Loucy (cell line): ENCODE measurements at regions not wholly inside any gene's neighbourhood (a gene's known extent, or its start where the extent isn't known, plus 50 kb on each side); places are given as distances from the start of the nearest gene placed in this dataset.

Experiments
- H2AFZ ChIP-seq: fragments of 200-600 bp; sonication (generic); 2 replicates; pipeline ENCODE4 v1.6.0; 2016; ENCODE audit warnings: antibody characterized with exemption, mild to moderate bottlenecking, low read length, moderate library complexity
- H3F3A ChIP-seq: fragments of 200-600 bp; 2 replicates; pipeline ENCODE4 v1.6.0; 2016; ENCODE audit warnings: antibody characterized with exemption, low read depth, mild to moderate bottlenecking
- H3K27me3 ChIP-seq: fragments of 200-600 bp; sonication (generic); 2 replicates; pipeline ENCODE4 v1.6.1; 2014; ENCODE audit warnings: low read length, mild to moderate bottlenecking; ENCODE audit not compliant: insufficient read depth, poor library complexity, severe bottlenecking
- H3K36me3 ChIP-seq: fragments of 200-600 bp; sonication (generic); 2 replicates; pipeline ENCODE4 v1.6.1; 2016; ENCODE audit warnings: low read length; ENCODE audit not compliant: insufficient read depth
- H3K4me1 ChIP-seq: fragments of 200-600 bp; sonication (generic); 2 replicates; pipeline ENCODE4 v1.5.1; 2014; ENCODE audit warnings: low read length, mild to moderate bottlenecking; ENCODE audit not compliant: insufficient read depth, poor library complexity, severe bottlenecking
- H3K4me2 ChIP-seq: fragments of 200-600 bp; sonication (generic); 2 replicates; pipeline ENCODE4 v1.6.0; 2014; ENCODE audit warnings: antibody characterized with exemption, low read length, low read depth, mild to moderate bottlenecking; ENCODE audit not compliant: poor library complexity, severe bottlenecking
- H3K4me3 ChIP-seq: fragments of 200-600 bp; sonication (generic); 2 replicates; pipeline ENCODE4 v1.5.1; 2014; ENCODE audit warnings: low read length, mild to moderate bottlenecking, mixed read lengths; ENCODE audit not compliant: poor library complexity, severe bottlenecking
- H3K79me2 ChIP-seq: fragments of 200-600 bp; sonication (generic); 2 replicates; pipeline ENCODE4 v1.6.1; 2014; ENCODE audit warnings: low read length; ENCODE audit not compliant: insufficient read depth
- H3K9ac ChIP-seq: fragments of 200-600 bp; sonication (generic); 2 replicates; pipeline ENCODE4 v1.6.0; 2014; ENCODE audit warnings: mild to moderate bottlenecking, low read depth, low read length, moderate library complexity; ENCODE audit not compliant: poor library complexity, severe bottlenecking
- H3K9me2 ChIP-seq: fragments of 200-600 bp; sonication (generic); replicated peaks from 2 replicates; pipeline ENCODE4 v1.6.1; 2016; ENCODE audit warnings: low read depth, low read length, mixed read lengths
- H3K9me3 ChIP-seq: fragments of 200-600 bp; sonication (generic); 2 replicates; pipeline ENCODE4 v1.6.1; 2014; ENCODE audit warnings: mild to moderate bottlenecking, antibody characterized with exemption, low read length, low read depth; ENCODE audit not compliant: insufficient read depth
- H4K20me1 ChIP-seq: fragments of 200-600 bp; sonication (generic); 2 replicates; pipeline ENCODE4 v1.6.0; 2014; ENCODE audit warnings: antibody characterized with exemption, low read length, mild to moderate bottlenecking; ENCODE audit not compliant: insufficient read depth, poor library complexity, severe bottlenecking
- CTCF ChIP-seq: fragments of 200-600 bp; sonication (generic); conservative IDR thresholded peaks from 2 replicates; pipeline ENCODE4 v1.5.1; 2014; ENCODE audit warnings: mild to moderate bottlenecking, antibody characterized with exemption, low read length
- EZH2phosphoT487 ChIP-seq: fragments of 200-600 bp; IDR thresholded peaks from 2 replicates; pipeline ENCODE4 v1.6.1; 2018; ENCODE audit warnings: antibody characterized with exemption, mild to moderate bottlenecking, moderate library complexity, borderline replicate concordance

GRCh38 chr5:6085341-6085860 is 292.9 kb downstream of the MED10 start:
- Histone ChIP-seq H3K36me3 (no peaks in the 10 kb centered on the region), H3K4me2 (no peak overlapping the region), H3K9ac (no peak overlapping the region), H3K4me1 (no peaks in the 10 kb centered on the region), H3K9me2 (no peaks in the 10 kb centered on the region), H3K79me2 (no peaks in the 10 kb centered on the region), H4K20me1 (no peaks in the 10 kb centered on the region), H3K4me3 (no peak overlapping the region), H3K9me3 (peaks cover 3% of the 10 kb centered on the region; the same call in 1 of the 2 replicates), H3F3A (no peaks in the 10 kb centered on the region), H3K27me3 (no peaks in the 10 kb centered on the region), H2AFZ (no peak overlapping the region)
- TF ChIP-seq EZH2phosphoT487 (no peak), CTCF (no peak)

- Histone ChIP-seq H3K9me3 (peaks cover 3% of the 10 kb centered on the region; the same call in 1 of the 2 replicates), H3K4me1 (no peaks in the 10 kb centered on the region), H3F3A (no peaks in the 10 kb centered on the region), H3K36me3 (no peaks in the 10 kb centered on the region), H4K20me1 (no peaks in the 10 kb centered on the region), H3K4me3 (no peak overlapping the region), H3K79me2 (no peaks in the 10 kb centered on the region), H3K9ac (no peak overlapping the region), H3K4me2 (no peak overlapping the region), H3K27me3 (no peaks in the 10 kb centered on the region), H3K9me2 (no peaks in the 10 kb centered on the region), H2AFZ (no peak overlapping the region)
- no peak for TF ChIP-seq EZH2phosphoT487
- no peak for TF ChIP-seq CTCF
Measured at GRCh38 chr5:6084836-6085235, 293.5 kb downstream of the MED10 start.

- Histone ChIP-seq H3K9me2 (no peaks in the 10 kb centered on the region), H3K4me3 (no peak overlapping the region), H2AFZ (no peak overlapping the region), H3K9ac (no peak overlapping the region), H3K27me3 (no peaks in the 10 kb centered on the region), H3K4me1 (no peaks in the 10 kb centered on the region), H3K36me3 (no peaks in the 10 kb centered on the region), H3K4me2 (no peak overlapping the region), H3F3A (no peaks in the 10 kb centered on the region), H3K79me2 (no peaks in the 10 kb centered on the region), H3K9me3 (peaks cover 3% of the 10 kb centered on the region; the same call in 1 of the 2 replicates), H4K20me1 (no peaks in the 10 kb centered on the region)
- TF ChIP-seq EZH2phosphoT487, result no peak
- TF ChIP-seq CTCF, result no peak
Measured at GRCh38 chr5:6084376-6084775, 294.0 kb downstream of the MED10 start.
